AG09309 (cell line): ENCODE measurements at regions not wholly inside any gene's neighbourhood (a gene's known extent, or its start where the extent isn't known, plus 50 kb on each side); places are given as distances from the start of the nearest gene placed in this dataset.

Experiments used
- DNase-seq: peaks from one replicate; pipeline ENCODE4 v3.0.0-alpha.2; 2010; ENCODE audit warnings: low read depth
- H3K4me3 ChIP-seq: 2 replicates; pipeline ENCODE4 v1.5.1; 2011; ENCODE audit warnings: mild to moderate bottlenecking, low read depth, low read length, moderate library complexity; ENCODE audit not compliant: control insufficient read depth
- TF ChIP-seq, protein P1 (sequence below): IDR thresholded peaks from 2 replicates; pipeline ENCODE4 v1.5.1; 2011; ENCODE audit warnings: mild to moderate bottlenecking, low read depth, low read length, inconsistent platforms; ENCODE audit not compliant: insufficient read depth, control insufficient read depth; ENCODE audit errors: missing control alignments

GRCh38 chr5:167160388-167160787, 1131.1 kb upstream of the WWC1 start:
- no peak overlapping the region for H3K4me3 ChIP-seq
- TF ChIP-seq, protein P1, sequence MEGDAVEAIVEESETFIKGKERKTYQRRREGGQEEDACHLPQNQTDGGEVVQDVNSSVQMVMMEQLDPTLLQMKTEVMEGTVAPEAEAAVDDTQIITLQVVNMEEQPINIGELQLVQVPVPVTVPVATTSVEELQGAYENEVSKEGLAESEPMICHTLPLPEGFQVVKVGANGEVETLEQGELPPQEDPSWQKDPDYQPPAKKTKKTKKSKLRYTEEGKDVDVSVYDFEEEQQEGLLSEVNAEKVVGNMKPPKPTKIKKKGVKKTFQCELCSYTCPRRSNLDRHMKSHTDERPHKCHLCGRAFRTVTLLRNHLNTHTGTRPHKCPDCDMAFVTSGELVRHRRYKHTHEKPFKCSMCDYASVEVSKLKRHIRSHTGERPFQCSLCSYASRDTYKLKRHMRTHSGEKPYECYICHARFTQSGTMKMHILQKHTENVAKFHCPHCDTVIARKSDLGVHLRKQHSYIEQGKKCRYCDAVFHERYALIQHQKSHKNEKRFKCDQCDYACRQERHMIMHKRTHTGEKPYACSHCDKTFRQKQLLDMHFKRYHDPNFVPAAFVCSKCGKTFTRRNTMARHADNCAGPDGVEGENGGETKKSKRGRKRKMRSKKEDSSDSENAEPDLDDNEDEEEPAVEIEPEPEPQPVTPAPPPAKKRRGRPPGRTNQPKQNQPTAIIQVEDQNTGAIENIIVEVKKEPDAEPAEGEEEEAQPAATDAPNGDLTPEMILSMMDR: no peak
- no peak for DNase-seq

- H3K4me3 ChIP-seq: no peak overlapping the region
- TF ChIP-seq, protein P1: no peak
- DNase-seq: no peak
Measured at GRCh38 chr5:167166696-167167095, 1124.7 kb upstream of the WWC1 start.

GRCh38 chr5:167167191-167167795, 1124.2 kb upstream of the WWC1 start:
- no peak for DNase-seq
- TF ChIP-seq, protein P1: no peak
- H3K4me3 ChIP-seq: no peak overlapping the region

GRCh38 chr5:167168971-167169370, 1122.5 kb upstream of the WWC1 start:
- H3K4me3 ChIP-seq: no peak overlapping the region
- TF ChIP-seq, protein P1: no peak
- no peak for DNase-seq

GRCh38 chr5:167171056-167171455, 1120.4 kb upstream of the WWC1 start:
- H3K4me3 ChIP-seq: no peak overlapping the region
- DNase-seq: no peak
- TF ChIP-seq, protein P1: no peak

DNA sequence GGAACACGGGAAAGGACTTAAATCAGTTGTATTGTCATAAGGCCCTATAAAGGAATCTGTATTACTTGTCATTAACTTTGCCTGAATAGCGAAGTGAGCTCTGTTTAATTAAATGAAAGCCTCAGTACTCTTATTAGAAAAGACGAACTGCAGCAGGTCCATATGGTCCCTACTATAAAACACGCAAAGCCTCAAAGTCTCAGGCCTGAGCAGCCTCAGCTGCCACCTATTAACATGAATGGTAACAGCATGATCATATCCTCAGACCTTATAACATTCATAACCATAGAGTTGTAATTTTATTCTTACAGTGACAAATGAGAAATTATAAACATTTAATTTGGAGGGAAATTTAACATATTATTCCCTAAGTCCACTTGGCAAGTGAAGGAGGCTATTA, 1113.7 kb upstream of the WWC1 start:
- no peak for DNase-seq
- TF ChIP-seq, protein P1: no peak
- no peak overlapping the region for H3K4me3 ChIP-seq

GRCh38 chr5:167180906-167181305, 1110.5 kb upstream of the WWC1 start:
- TF ChIP-seq, protein P1: no peak
- H3K4me3 ChIP-seq: no peak overlapping the region
- no peak for DNase-seq
